HG03159 (cell line): ENCODE measurements at regions not wholly inside any gene's neighbourhood (a gene's known extent, or its start where the extent isn't known, plus 50 kb on each side); places are given as distances from the start of the nearest gene placed in this dataset.

ENCODE experiments used
- ATAC-seq: cut with Tn5 transposase; IDR thresholded peaks from one replicate; pipeline ENCODE4 v1.9.1; 2021; ENCODE audit warnings: mild to moderate bottlenecking, moderate library complexity; ENCODE audit not compliant: unreplicated experiment

GRCh38 chr16:64421515-64421914 is 700.3 kb downstream of the CDH11 start:
- ATAC-seq, result no peak

GRCh38 chr16:64419832-64420231 is 702.0 kb downstream of the CDH11 start:
- no peak for ATAC-seq

- ATAC-seq, result no peak
Observed at GRCh38 chr16:64417711-64418227, 704.1 kb downstream of the CDH11 start.

GRCh38 chr16:64416216-64417005 is 705.5 kb downstream of the CDH11 start:
- no peak for ATAC-seq

GRCh38 chr16:64412578-64413280 is 709.1 kb downstream of the CDH11 start:
- ATAC-seq, result no peak

- no peak for ATAC-seq
Observed at GRCh38 chr16:64410306-64410705, 711.6 kb downstream of the CDH11 start.

GRCh38 chr16:64409783-64410210 is 712.1 kb downstream of the CDH11 start:
- ATAC-seq, result no peak

GRCh38 chr16:64408699-64409098 is 713.2 kb downstream of the CDH11 start:
- ATAC-seq, result no peak

- no peak for ATAC-seq
Observed at GRCh38 chr16:64406770-64407181, 715.1 kb downstream of the CDH11 start.

- no peak for ATAC-seq
Observed at GRCh38 chr16:64403352-64403751, 718.5 kb downstream of the CDH11 start.

GRCh38 chr16:64398793-64399192 is 723.1 kb downstream of the CDH11 start:
- no peak for ATAC-seq

GRCh38 chr16:64397945-64398508 is 723.8 kb downstream of the CDH11 start:
- ATAC-seq, result no peak

GRCh38 chr16:64397042-64397441 is 724.8 kb downstream of the CDH11 start:
- no peak for ATAC-seq

- ATAC-seq, result no peak
Observed at GRCh38 chr16:64394061-64394460, 727.8 kb downstream of the CDH11 start.

- no peak for ATAC-seq
Observed at GRCh38 chr16:64392456-64392855, 729.4 kb downstream of the CDH11 start.

- no peak for ATAC-seq
Observed at GRCh38 chr16:64391063-64391600, 730.7 kb downstream of the CDH11 start.

- ATAC-seq, result no peak
Observed at GRCh38 chr16:64390102-64390501, 731.8 kb downstream of the CDH11 start.

GRCh38 chr16:64384636-64385035 is 737.2 kb downstream of the CDH11 start:
- ATAC-seq, result no peak

- ATAC-seq, result no peak
Observed at GRCh38 chr16:64381979-64382378, 739.9 kb downstream of the CDH11 start.

- ATAC-seq, result no peak
Observed at GRCh38 chr16:64380751-64381150, 741.1 kb downstream of the CDH11 start.

- no peak for ATAC-seq
Observed at GRCh38 chr16:64375391-64375980, 746.4 kb downstream of the CDH11 start.
